Stimulated activated CD4-positive, alpha-beta T cell treated with anti-CD3 and anti-CD28 coated beads, Interleukin-1b, Interleukin-23, amount 100 ng/mL, for 4 hours (primary cell): ENCODE measurements at regions not wholly inside any gene's neighbourhood (a gene's known extent, or its start where the extent isn't known, plus 50 kb on each side); places are given as distances from the start of the nearest gene placed in this dataset.

Experiments used
- DNase-seq, 2 donors: peaks; one replicate each; pipeline ENCODE4 v3.0.0-alpha.2; 2020; ENCODE audit warnings: low read depth in 2 of 2

DNA sequence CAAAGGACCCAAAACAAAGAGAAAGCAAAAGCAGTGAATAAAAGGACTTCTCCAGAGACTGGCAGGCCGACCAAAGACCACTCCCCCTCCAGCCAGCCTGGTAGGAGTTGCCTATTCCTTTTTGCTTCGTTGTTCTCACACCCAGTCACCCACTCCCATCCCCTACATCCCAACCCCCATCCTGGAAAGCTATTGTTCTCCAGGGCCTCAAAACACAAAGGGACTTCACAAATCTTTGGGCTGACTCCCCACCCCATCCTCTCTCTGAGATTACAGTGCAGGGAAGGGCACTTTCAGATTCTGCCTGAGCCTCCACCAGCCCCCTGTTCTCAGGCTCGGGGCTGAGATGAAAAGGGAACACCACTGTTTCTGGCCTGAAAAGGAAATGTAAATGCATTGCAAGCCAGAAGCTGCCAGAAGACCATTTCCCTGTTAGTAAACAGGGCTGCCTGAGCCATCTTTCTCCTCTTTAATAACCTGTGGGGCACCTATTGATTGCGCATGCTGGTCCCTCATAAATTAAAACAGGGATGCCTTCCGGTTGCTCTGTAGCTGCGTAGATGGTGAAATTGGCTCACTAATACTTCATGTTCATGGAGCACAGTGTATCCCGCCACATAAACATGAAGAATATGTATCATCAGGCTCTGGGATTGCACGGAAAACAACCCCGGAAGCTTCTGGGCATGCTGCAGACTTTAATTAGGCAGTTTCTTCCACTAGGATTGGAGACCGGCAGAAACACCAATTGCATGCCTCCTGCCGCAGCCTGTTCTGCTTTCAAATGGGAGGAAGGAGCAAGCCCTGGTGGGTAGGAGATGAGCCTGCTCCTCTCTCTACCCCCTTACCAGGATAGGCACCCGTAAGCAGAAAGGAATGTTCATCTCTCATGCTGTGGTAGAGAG, 130.3 kb upstream of the FUT8 start:
- DNase-seq, result no peak

DNA sequence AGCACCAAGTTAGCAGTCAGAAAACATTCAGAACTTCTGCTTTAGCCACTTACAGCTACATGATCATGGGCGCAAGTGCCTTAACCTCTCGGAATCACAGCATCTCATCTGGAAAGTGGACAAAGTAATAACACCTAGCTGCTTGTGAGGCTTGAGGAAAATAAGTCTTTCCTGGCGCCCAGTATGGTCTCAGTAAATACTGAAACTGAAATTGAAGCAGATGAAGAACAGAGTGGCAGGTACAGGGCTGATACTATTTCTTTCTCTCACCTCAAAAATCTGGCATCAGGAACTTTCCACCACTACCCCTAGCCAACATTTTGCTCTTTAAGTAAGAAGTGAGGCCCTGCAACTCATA, 129.7 kb upstream of the FUT8 start:
- no peak for DNase-seq

DNA sequence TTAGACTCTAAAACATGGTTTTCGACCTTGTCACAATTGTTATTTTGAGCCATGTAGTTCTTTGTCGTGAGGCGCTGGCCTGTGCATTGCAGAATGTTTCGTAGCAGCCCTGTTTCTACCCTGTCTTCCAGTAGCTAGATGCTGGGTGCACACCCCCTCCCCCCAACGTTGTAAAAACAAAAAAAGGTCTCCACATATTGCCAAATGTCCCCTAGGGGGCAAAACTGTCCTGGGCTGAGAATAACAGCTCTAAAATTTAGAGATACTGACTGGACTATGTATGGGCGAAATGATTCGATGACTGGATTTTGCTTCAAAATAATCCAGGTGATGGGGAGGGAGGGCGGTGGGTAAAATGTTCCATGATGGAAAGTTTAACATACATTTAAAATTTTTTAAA, 126.1 kb upstream of the FUT8 start:
- DNase-seq, result no peak

DNA sequence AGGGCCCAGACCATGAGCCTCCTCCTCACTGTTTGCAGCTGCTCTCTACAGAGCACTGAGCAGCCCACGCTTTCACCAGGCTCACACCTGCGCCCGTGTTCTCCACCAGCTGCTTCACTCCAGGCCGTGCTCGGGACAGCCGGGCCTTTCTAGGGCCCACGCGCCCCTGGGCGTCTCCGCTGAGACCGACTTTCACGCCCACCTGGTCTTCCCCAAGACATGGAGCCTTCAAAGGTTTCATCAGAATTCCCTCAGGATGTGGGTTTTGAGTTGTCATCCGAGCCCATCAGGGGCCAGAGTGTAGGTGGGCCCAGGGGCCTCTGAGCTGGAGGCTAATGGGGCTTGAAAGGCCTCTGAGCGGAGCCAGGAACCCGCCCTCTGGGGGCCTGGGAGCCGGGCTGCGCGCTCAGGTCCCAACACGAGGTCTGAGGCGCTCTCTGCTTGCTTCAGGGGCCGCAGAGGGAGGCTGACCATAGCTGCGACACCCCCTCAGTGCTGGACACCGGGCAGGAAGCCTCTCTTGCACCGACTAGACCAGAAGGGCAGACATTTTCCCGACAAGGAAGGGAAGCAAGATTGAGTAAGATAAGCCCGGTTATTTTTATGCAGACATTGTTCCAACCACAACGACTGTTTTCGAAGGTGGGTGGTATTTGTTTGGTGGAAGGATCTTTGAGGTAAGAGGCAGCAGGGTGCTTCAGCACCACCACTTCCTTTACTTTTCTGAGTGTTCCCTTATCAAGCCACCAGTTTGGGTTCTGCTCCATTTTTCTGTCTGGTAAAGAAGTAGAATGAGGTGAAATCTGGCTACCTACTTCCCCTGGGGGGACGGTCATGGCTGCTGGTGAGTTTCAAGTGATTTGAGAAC, 125.0 kb upstream of the FUT8 start:
- DNase-seq, result peak; percentile 35 to 42

DNA sequence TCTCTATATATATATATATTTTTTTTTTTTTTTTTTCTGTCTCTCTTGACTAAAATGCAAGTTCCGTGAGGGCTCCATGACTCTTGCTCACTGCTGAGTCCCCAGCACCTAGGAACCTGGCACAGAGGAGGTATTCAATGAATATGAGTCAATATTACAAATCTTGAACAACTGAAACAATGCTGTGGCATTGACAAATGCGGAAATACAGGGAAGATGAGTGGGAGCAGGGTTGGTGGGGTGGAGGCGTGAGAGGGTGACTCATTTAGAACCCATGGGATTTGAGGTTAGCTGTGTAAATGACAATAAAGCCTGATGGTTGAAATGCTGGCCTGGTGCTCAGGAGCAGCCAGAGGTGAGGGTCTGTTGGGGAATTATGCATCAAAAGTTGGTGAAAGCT, 121.7 kb upstream of the FUT8 start:
- DNase-seq, result no peak

DNA sequence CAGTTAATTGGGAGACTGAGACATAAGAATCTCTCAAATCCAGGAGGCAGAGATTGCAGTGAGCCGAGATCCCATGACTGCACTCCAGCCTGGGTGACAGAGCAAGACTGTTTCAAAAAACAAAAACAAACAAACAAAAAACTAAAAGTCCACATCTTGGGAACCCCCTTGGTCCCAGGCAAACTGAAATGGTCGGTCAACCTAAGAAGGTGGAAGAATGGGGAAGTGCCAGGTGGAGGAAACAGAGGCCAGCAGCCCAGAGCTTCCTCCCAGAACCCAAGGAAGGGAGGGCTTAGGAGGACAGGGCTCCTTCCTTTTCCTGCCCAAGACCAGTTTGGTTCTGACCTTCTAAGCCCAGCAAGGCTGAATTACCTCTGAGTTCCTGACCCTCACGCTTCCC, 121.0 kb upstream of the FUT8 start:
- DNase-seq, result no peak

DNA sequence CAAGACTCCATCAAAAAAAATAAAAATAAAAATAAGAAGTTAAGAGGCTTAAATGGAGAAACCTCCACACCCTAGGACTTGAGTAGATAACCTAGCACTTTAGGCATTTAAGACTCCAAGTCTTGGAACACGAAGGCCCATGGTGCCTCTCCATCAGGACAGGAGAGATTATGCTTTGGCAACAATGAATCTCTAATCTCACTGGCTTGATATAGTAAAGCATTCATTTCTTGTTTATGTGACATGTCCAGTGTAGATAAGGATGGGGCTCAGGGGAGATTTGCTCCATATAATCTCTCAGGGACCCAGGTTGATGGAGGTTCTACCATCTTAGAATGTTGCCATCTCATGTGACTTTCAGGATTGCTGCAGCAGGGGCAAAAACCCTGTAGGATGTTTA, 117.7 kb upstream of the FUT8 start:
- no peak for DNase-seq

DNA sequence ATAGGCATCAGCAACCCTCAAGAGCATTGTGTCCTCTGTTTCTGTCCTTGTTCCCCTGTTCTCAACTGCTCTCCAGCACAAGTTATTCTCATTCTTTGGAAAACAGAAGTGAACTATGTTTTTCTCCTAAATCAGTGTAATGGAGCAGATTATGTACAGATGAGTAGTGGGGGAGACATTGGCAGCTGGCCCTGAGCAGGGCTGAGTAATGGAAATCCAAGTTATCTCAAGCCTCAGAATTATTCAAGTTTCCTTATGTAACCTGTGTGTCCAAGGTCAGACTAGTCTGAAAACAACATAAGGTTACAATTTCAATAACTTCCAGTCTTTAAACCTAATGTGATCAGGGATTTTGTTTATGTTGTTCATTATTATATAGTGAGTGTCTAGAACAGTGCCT, 116.1 kb upstream of the FUT8 start:
- no peak for DNase-seq

DNA sequence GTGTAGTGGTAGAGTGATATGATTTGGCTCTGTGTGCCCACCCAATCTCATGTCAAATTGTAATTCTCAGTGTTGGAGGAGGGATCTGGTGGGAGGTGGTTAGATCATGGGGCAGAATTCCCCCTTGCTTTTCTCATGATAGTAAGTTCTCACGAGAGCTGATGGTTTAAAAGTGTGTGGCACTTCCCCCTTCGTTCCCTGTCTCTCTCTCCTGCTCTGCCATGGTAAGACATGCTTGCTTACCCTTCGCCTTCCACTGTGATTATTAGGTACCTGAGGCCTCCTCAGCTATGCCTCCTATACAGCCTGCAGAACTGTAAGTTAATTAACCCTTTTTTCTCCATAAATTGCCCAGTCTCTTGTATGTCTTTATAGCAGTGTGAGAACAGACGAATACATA, 115.7 kb upstream of the FUT8 start:
- no peak for DNase-seq

DNA sequence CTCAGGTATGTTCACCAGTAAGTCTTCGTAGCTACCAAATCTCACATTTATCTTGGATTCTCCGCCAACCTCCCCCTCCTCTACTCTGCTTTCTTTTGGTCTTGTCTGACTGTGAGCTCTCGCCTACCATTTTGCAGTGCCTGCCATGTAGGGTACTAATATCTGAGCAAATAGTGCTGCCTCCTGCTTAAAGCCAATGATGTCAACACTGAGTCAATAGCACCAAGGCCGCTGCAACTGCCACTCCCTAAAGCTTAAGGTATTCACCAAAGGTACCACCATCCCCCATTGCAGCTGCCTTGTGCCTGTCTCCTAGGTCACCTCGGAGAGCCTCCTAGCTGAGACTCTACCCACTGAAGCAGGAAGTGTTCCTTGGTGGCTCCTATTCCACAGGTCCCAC, 114.8 kb upstream of the FUT8 start:
- DNase-seq, result no peak

DNA sequence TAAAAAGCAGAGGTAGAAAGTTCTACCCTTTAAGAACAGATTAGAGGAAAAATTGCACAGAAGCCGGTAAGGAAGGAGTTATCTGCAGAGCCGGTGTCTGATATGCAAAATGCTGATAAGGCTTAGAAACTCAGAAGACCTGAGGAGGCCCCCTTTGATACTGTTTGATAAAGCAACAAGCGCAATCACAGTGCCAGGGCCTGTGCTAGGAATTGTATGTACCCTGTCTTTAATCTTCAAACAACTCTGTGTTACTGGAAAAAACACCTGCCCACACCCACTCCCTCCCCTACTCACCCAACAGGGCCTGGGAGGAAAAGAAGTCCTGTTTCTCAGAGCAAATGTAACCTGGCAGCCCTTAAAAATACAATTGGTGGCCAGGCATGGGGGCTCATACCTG, 112.7 kb upstream of the FUT8 start:
- no peak for DNase-seq

DNA sequence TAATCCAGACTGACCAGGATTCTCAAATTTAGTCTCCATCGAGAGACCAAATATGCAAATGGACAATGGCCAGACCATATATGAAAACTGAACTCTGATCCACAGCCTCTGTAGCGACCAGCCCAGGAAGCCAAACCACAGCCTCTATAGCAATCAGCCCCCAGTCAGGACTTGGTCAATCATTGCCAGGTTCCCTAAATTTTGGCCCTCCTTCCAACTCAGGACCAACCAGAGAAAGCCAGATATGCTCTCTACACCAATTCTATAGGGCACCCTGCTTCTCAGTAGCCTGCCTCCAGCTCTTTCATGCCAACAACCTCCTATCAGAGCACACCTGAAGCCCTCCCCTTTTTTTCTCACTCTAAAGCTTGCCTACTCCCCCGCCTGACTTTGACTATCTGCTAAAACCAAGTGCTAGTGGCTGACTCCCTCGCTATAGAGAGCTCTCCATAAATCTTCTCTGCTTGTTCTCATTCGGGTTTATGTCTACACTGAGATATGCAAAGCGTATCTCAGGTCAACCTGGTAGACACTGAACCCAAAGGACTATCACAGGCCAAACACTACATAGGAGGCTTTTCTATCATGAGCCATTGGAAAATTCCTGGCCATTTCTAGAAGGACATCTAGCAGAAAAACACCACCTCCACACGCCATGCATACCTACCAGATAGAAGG, 110.5 kb upstream of the FUT8 start:
- DNase-seq, result no peak

DNA sequence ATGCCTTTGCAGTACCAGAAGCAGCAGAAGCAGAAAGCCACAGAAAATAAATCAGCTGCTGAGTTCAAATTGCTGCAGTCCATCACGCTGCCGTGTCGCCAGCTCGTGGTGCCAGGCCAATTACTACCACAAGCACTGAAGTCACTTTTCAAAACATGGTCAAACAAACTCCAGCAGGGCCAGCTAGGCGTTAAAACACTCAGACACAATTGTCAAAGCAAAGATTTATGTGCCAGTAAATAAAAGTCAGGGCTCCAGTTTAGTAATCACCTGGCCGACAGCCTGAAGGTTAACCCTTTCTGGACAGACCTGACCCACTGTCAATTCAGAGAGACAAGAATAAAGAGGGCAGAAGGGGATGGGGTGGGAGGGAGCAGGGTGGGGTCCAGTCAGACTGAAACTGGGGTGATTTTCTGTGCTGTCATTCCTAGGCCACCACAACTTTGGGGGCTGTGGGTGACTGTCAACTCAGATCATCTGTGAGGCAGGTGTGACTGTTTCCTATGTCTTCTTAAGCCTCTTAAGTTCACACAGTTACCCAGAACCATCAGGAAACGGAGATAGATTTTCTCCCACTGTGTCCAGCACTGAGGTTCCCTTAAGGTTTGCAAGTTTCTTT, 109.8 kb upstream of the FUT8 start:
- DNase-seq, result no peak

DNA sequence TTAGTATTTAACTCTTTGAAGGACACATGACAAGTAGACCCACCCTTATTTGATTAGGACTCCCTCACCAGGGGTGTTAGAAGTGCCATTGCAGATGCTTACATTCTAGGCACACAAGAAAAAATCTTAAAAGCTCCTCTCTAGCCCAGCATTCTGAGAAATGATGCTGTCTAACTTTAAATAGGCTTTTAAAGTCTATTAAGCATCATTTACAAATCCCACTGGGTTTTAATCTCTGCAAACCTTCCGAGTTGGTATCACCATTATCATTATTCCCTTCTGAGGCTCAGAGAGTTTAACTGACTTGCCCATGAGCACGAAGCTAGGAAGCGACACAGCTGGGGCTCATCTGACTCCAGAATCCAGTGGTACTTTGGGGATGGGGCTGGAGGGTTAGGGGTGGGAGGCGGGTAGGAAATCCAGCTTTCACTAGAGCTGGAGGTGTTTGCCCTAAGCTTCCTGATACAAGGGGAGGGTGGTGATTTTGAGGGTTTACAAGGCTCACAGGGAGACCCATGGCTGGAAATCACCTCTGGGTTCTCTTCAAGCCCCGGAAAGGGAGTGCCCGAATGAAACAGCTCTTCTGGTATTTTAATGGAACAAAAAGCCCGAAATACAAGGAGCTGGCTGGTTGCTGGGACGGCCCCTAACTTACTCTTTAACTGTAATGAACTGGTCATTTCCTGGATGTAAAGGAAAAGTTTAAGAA, 109.2 kb upstream of the FUT8 start:
- no peak for DNase-seq

DNA sequence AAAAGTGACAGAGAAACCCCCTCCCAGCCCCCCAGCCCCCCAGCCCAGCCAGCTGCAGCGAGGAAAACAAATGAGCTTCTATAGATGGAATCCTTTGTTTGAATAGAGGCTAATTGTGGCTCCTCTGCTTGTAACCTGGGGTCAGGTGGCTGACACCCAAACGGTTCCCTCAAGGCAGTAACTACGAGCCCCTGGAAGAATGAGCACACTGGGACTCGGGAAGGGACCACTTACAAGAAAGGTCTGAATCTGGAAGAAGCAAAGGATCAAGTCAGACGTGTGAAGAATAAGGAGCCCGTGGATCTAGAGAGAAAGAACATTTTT, 108.7 kb upstream of the FUT8 start:
- no peak for DNase-seq

DNA sequence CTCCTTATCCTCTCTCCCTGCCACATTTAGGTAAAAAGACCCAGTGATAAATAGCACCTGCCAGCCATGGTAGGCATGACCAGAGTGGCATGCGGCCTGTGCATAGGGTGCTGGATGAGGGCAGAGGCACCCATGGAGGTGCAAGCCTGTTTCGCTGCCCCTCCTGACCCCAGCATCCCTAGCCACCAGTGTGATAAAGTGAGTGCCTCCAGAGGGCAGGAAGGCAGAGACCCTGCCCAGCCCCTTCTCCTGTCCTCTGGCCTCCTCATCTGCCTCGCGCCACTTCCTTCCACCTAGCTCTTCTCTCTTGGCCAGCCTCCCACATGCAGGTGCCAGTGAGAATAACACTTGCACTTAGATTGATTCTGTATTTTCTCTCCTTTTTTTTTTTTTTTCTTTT, 108.3 kb upstream of the FUT8 start:
- DNase-seq, result no peak

DNA sequence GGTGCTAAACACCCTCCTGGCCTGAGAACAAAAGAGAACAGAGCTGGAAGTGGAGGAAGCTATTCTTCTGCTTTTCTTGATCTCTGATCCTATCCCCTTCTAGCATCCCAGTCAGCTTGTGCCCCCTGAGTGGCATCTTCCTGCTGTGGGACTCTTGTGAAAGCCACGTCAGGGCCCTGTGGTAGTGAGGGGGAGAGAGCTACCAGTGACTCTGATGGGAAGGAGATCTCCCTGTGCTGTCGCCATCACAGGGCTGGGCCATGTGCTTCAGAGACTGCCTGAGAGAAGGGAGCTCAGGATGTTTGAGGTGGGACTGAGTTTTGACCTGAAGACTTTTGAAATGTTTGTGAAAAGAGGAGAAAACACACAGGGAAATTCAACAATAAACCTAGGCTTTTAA, 107.6 kb upstream of the FUT8 start:
- DNase-seq, result no peak

DNA sequence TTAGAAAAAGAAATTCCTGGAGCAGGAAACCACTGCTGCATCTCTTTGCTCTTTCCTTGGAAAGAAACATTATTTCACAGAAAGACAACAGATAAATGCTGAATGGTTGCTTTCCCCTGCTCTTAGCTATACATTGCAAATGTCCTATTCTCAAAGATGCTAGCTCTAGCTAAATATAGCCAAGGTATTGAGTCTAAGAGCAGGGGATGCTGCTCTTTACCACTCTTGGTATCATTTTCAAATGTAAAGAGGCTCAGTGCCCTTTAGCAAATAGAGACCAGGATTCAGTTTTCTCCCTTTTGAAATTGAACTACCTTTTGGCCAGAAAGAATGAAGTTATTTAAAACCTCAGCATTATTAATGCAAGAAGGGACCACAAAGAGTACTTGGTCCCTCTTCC, 104.0 kb upstream of the FUT8 start:
- DNase-seq, result no peak

DNA sequence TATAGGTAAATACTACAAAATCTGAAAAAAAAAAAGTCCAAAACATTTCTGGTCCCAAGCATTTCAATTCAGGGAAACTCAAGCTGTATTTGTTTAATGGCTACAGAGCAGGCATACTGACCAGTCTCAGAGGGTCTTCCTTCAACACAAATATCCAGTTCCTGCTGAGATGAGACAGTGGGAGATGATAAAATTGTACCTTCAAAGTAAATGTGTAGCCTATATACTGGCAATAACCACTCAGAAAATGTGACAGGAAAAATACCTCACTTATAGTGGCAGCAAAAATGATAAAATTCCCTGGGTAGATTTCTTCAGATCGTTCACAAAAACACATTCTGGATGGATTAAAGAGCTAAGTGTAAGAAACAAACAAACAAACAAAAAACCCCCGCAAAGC, 102.0 kb upstream of the FUT8 start:
- no peak for DNase-seq

DNA sequence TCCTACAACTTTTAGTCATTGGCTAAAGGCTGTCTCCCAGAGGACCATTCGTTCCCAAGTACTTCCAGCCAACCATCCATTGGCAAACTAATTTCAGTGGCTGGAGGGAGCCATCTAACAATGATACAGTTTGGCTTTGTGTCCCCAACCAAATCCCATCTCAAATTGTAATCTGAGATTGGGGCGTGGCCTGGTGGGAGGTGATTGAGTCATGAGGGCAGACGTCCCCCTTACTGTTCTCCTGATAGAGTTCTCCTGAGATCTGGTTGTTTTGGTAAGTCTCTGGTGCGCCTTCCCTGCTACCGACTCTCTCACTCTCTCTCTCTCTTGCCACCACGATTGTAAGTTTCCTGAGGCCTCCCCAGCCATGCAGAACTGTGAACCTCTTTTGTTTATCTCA, 99.7 kb upstream of the FUT8 start:
- DNase-seq, result no peak

DNA sequence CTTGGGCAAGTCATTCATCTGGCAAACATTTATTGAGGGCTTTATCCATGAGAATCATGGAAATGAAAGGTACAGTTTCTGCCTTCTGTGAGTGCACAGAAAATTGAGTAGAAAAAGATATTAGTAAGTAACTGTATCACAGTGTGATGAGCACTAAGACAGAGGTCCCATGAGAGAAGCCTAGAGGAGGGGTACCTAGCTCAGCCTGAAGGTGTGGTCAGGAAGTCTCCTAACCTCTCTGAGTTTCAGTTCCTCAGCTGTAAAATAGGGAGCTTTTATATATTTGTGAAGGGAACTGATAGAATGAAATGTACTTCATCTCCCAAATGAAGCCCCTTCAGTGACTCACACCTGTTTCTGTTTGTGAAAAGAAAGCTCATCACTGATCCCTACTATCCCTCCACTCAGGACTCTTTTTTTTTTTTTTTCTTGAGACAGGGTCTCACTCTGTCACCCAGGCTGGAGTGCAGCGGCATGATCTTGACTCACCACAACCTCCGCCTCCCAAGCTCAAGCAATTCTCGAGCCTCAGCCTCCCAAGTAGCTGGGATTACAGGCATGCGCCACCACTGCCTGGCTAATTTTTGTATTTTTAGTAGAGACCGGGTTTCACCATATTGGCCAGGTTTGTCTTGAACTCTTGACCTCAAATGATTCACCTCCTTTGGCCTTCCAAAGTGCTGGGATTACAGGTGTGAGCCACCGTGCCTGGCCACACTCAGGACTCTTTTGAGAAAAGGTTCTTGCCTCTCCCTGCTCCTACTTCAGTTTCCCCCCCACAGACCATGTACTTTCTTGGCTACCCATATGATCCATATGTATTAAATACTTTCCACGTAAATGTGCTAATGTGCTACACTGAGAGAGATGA, 93.7 kb upstream of the FUT8 start:
- no peak for DNase-seq
